ENCODE measurements at regions not wholly inside any gene's neighbourhood (a gene's known extent, or its start where the extent isn't known, plus 50 kb on each side); places are given as distances from the start of the nearest gene placed in this dataset.

DNA sequence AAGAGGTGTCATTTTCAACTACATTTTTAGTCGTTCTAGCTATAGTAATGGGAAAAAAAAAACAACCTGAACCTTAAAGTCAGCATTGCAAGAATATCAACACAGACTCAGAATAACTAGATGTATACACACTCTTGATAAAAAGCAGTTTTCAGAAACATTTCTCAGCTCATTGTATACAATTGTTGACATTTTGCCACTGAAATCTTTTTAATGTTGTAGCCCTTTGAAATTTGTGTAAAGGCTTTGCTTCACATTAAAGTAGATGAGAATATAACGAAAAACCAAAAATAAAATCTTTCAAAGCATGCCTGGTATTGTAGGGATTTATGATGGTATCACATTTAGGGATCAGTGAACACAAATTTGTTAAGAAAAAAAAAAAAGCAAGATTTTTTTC lies 87.2 kb upstream of the SLC10A2 start (continued):
- TF ChIP-seq, protein P1, sequence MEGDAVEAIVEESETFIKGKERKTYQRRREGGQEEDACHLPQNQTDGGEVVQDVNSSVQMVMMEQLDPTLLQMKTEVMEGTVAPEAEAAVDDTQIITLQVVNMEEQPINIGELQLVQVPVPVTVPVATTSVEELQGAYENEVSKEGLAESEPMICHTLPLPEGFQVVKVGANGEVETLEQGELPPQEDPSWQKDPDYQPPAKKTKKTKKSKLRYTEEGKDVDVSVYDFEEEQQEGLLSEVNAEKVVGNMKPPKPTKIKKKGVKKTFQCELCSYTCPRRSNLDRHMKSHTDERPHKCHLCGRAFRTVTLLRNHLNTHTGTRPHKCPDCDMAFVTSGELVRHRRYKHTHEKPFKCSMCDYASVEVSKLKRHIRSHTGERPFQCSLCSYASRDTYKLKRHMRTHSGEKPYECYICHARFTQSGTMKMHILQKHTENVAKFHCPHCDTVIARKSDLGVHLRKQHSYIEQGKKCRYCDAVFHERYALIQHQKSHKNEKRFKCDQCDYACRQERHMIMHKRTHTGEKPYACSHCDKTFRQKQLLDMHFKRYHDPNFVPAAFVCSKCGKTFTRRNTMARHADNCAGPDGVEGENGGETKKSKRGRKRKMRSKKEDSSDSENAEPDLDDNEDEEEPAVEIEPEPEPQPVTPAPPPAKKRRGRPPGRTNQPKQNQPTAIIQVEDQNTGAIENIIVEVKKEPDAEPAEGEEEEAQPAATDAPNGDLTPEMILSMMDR (IDR thresholded peaks at IDR 0.05 in 2 of 3, conservative IDR thresholded peaks at IDR 0.05 in 1 of 3; ENCODE audit: borderline replicate concordance in 1 of 3, insufficient read depth in 1 of 3, low read depth in 2 of 3, low read length in 2 of 3), result no peak

DNA sequence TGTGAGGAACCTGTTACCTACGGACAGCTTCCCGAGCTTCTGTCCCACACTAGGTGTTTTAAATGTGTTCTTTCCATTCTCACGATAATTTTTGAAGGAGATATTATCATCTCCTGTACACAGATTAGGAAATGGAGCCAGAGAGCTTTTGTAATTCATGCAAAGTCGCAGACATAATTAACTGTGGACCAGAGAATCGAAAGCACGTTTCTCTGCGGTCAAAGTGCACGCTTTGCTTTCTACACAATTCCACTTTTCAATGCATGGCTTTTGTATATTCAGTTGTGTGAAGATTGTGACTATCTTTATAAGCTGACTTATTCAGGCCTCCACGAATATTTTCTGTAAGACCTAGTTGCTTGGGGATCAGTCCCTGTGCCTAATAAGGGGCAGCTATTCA lies 81.7 kb upstream of the SLC10A2 start:
- Histone ChIP-seq H4K20me1 (ENCODE audit: insufficient read depth) (no peaks in the 10 kb centered on the region), H3K4me2 (ENCODE audit: low read length) (no peak overlapping the region), H2AFZ (ENCODE audit: low read depth, low read length, poor library complexity, severe bottlenecking) (no peak overlapping the region), H3K4me1 (ENCODE audit: control insufficient read depth in 1 of 2, insufficient read depth in 2 of 2, low read length in 2 of 2) (no peaks in the 10 kb centered on the region), H3K27ac (ENCODE audit: low read depth, low read length) (no peak overlapping the region), H3K79me2 (ENCODE audit: insufficient read depth, low read length) (no peaks in the 10 kb centered on the region), H3K9me2 (ENCODE audit: insufficient read depth) (no peaks in the 10 kb centered on the region), H3K27me3 (ENCODE audit: insufficient read depth, low read length) (no peaks in the 10 kb centered on the region), H3K9ac (ENCODE audit: low read length) (no peak overlapping the region), H3K36me3 (ENCODE audit: control insufficient read depth in 1 of 2, insufficient read depth in 2 of 2, low read length in 2 of 2) (no peaks in the 10 kb centered on the region), H3K4me3 (replicated peaks in 1 of 2; ENCODE audit: low read depth in 1 of 2, low read length in 2 of 2) (no peak overlapping the region), H3K9me3 (ENCODE audit: control insufficient read depth in 1 of 2, insufficient read depth in 1 of 2, low read depth in 1 of 2, low read length in 2 of 2) (no peaks in the 10 kb centered on the region)
- POLR2A ChIA-PET, result no interaction called here
- no peak for ATAC-seq
- no peak for DNase-seq (ENCODE audit: low read depth, low spot score)
- TF ChIP-seq POLR2AphosphoS5 (IDR thresholded peaks at IDR 0.05; ENCODE audit: low read depth, low read length), result no peak
- TF ChIP-seq, protein P2, sequence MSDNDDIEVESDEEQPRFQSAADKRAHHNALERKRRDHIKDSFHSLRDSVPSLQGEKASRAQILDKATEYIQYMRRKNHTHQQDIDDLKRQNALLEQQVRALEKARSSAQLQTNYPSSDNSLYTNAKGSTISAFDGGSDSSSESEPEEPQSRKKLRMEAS (IDR thresholded peaks at IDR 0.05), result no peak
- TF ChIP-seq, protein P3, sequence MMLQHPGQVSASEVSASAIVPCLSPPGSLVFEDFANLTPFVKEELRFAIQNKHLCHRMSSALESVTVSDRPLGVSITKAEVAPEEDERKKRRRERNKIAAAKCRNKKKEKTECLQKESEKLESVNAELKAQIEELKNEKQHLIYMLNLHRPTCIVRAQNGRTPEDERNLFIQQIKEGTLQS (IDR thresholded peaks at IDR 0.05), result no peak
- no peak for TF ChIP-seq SRF (IDR thresholded peaks at IDR 0.05; ENCODE audit: low read depth)
- no peak for TF ChIP-seq CBX3 (IDR thresholded peaks at IDR 0.05; ENCODE audit: low read depth)
- TF ChIP-seq YY1 (IDR thresholded peaks at IDR 0.05; ENCODE audit: extremely low read depth, insufficient replicate concordance, low read depth, low read length), result no peak
- no peak for TF ChIP-seq POLR2A (IDR thresholded peaks at IDR 0.05; ENCODE audit: borderline replicate concordance, extremely low read depth, insufficient read depth, insufficient read length)
- TF ChIP-seq, protein P4, sequence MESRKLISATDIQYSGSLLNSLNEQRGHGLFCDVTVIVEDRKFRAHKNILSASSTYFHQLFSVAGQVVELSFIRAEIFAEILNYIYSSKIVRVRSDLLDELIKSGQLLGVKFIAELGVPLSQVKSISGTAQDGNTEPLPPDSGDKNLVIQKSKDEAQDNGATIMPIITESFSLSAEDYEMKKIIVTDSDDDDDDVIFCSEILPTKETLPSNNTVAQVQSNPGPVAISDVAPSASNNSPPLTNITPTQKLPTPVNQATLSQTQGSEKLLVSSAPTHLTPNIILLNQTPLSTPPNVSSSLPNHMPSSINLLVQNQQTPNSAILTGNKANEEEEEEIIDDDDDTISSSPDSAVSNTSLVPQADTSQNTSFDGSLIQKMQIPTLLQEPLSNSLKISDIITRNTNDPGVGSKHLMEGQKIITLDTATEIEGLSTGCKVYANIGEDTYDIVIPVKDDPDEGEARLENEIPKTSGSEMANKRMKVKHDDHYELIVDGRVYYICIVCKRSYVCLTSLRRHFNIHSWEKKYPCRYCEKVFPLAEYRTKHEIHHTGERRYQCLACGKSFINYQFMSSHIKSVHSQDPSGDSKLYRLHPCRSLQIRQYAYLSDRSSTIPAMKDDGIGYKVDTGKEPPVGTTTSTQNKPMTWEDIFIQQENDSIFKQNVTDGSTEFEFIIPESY (IDR thresholded peaks at IDR 0.05; ENCODE audit: extremely low read depth, insufficient replicate concordance, low read length), result no peak
- no peak for TF ChIP-seq EZH2phosphoT487 (IDR thresholded peaks at IDR 0.05; ENCODE audit: borderline replicate concordance)
- intact Hi-C loops (cut with micrococcal nuclease), result no loop called here
- RAD21 ChIA-PET (ENCODE audit: low non-redundant PET in 1 of 2, low total read pairs in 2 of 2, uncharacterized antibody in 2 of 2, unreplicated experiment in 2 of 2), result no interaction called here
- CTCF ChIA-PET, result no interaction called here
- no TSS peak for BruUV-seq (replicated peaks)

Data from HCT116 (cell line).